ENCODE measurements at regions not wholly inside any gene's neighbourhood (a gene's known extent, or its start where the extent isn't known, plus 50 kb on each side); places are given as distances from the start of the nearest gene placed in this dataset.

- Histone ChIP-seq H3K27me3 (ENCODE audit: insufficient read depth, poor library complexity, severe bottlenecking) (no peaks in the 10 kb centered on the region), H3K4me3 (replicated peaks; ENCODE audit: insufficient read depth, low read length) (no peak overlapping the region), H3K27ac (replicated peaks) (peak overlapping the region; percentile 68)
- no peak for TF ChIP-seq SPI1 (IDR thresholded peaks at IDR 0.05; ENCODE audit: borderline replicate concordance, low read depth)
- no peak for TF ChIP-seq CTCF (IDR thresholded peaks at IDR 0.05; ENCODE audit: insufficient read depth, low read length)
- no peak for TF ChIP-seq POLR2AphosphoS5 (IDR thresholded peaks at IDR 0.05; ENCODE audit: low read depth)
- no peak for TF ChIP-seq GABPA (IDR thresholded peaks at IDR 0.05; ENCODE audit: low read depth)
- no peak for TF ChIP-seq REST (IDR thresholded peaks at IDR 0.05; ENCODE audit: insufficient replicate concordance, low read depth)
- no peak for DNase-seq (ENCODE audit: low read depth in 1 of 2, low spot score in 1 of 2)
These were observed 619.0 kb downstream of the ANKRD7 start for GRCh38 chr7:118843456-118843855.

DNA sequence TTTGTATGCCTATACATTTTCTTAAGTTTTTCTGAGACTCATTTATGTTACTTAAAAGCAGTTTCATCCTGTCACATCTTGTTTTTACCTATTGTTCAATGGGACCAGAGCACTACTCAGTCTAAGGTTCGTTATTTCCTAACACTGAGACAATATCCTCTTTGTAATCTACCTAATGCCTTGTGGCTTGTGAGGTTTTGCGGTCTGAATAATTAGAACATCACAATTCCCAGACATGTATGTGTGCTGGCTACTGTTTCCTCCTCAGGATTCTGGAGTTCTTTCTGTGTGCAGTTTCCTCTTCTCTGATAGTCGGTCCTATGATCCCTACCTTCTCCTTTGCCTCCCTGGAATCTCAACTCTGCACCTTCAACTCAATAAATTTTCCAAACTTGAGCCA, 620.2 kb downstream of the ANKRD7 start:
- no peaks in the 10 kb centered on the region for H3K27me3 ChIP-seq (ENCODE audit: insufficient read depth, poor library complexity, severe bottlenecking)
- DNase-seq (ENCODE audit: low read depth in 1 of 2, low spot score in 1 of 2) = peak; percentile 23 to 35
- no peak overlapping the region for H3K4me3 ChIP-seq (replicated peaks; ENCODE audit: insufficient read depth, low read length)
- no peak for TF ChIP-seq GABPA (IDR thresholded peaks at IDR 0.05; ENCODE audit: low read depth)
- peak; percentile 81; the same call in 1 of the 2 replicates for TF ChIP-seq POLR2AphosphoS5 (IDR thresholded peaks at IDR 0.05; ENCODE audit: low read depth)
- H3K27ac ChIP-seq (replicated peaks) = peak overlapping the region; percentile 68

- peak; percentile 13 to 22 for DNase-seq (ENCODE audit: low read depth in 1 of 2, low spot score in 1 of 2)
- peak overlapping the region; percentile 68 for H3K27ac ChIP-seq (replicated peaks)
- no peaks in the 10 kb centered on the region for H3K27me3 ChIP-seq (ENCODE audit: insufficient read depth, poor library complexity, severe bottlenecking)
- no peak for TF ChIP-seq POLR2AphosphoS5 (IDR thresholded peaks at IDR 0.05; ENCODE audit: low read depth)
- no peak for TF ChIP-seq CTCF (IDR thresholded peaks at IDR 0.05; ENCODE audit: insufficient read depth, low read length)
- TF ChIP-seq GABPA (IDR thresholded peaks at IDR 0.05; ENCODE audit: low read depth) = no peak
- no peak for TF ChIP-seq REST (IDR thresholded peaks at IDR 0.05; ENCODE audit: insufficient replicate concordance, low read depth)
- TF ChIP-seq SPI1 (IDR thresholded peaks at IDR 0.05; ENCODE audit: borderline replicate concordance, low read depth) = no peak
- H3K4me3 ChIP-seq (replicated peaks; ENCODE audit: insufficient read depth, low read length) = no peak overlapping the region
These were observed 621.3 kb downstream of the ANKRD7 start for GRCh38 chr7:118845791-118846190.

DNA sequence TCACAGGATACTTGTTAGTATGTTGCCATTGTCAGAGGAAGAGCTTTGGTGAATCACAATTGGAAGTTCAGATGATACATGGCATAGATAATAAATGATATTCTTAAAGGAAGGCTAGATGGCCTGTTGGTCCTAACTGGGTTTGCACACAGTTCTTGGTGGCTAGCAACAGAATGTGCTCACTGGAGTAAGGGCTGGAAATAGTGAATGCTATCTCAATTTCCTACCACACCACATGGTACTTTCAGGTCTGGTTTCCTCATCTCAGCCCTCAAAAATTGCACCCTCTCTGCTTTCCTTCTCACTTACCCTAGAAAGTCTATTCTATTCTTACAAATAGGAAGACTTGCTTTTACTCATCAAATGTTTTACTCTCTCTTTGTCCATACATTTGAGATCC, 622.5 kb downstream of the ANKRD7 start:
- TF ChIP-seq REST (IDR thresholded peaks at IDR 0.05; ENCODE audit: insufficient replicate concordance, low read depth) (no peak), POLR2AphosphoS5 (IDR thresholded peaks at IDR 0.05; ENCODE audit: low read depth) (no peak), GABPA (IDR thresholded peaks at IDR 0.05; ENCODE audit: low read depth) (no peak), SPI1 (IDR thresholded peaks at IDR 0.05; ENCODE audit: borderline replicate concordance, low read depth) (no peak), CTCF (IDR thresholded peaks at IDR 0.05; ENCODE audit: insufficient read depth, low read length) (no peak)
- H3K27me3 ChIP-seq (ENCODE audit: insufficient read depth, poor library complexity, severe bottlenecking) = no peaks in the 10 kb centered on the region
- H3K4me3 ChIP-seq (replicated peaks; ENCODE audit: insufficient read depth, low read length) = no peak overlapping the region
- peak in 1 of 2 experiments; percentile 13 for DNase-seq (ENCODE audit: low read depth in 1 of 2, low spot score in 1 of 2)
- peak overlapping the region; percentile 68 for H3K27ac ChIP-seq (replicated peaks)
